ENCODE measurements at regions not wholly inside any gene's neighbourhood (a gene's known extent, or its start where the extent isn't known, plus 50 kb on each side); places are given as distances from the start of the nearest gene placed in this dataset.

GRCh38 chr9:31275419-31275818, 1109.0 kb upstream of the ACO1 start:
- no peak overlapping the region for H3K4me3 ChIP-seq
- H3K36me3 ChIP-seq: no peaks in the 10 kb centered on the region
- no peaks in the 10 kb centered on the region for H3K27me3 ChIP-seq
- no peaks in the 10 kb centered on the region for H3K4me1 ChIP-seq
- no peak overlapping the region for H3K27ac ChIP-seq
- intact Hi-C loops (cut with DNase I): no loop called here
- no peak for TF ChIP-seq CTCF (IDR thresholded peaks at IDR 0.05)
- no peak for ATAC-seq
- H3K9me3 ChIP-seq: no peaks in the 10 kb centered on the region
- no peak for DNase-seq

- no peak for TF ChIP-seq CTCF (IDR thresholded peaks at IDR 0.05)
- Histone ChIP-seq H3K27me3 (no peaks in the 10 kb centered on the region), H3K36me3 (no peaks in the 10 kb centered on the region), H3K4me1 (no peaks in the 10 kb centered on the region), H3K9me3 (peaks cover 0 to 3% of the 10 kb centered on the region in 2 donors), H3K27ac (no peak overlapping the region), H3K4me3 (no peak overlapping the region)
- ATAC-seq (no peak), DNase-seq (no peak)
- intact Hi-C loops (cut with DNase I): no loop called here
Measured at GRCh38 chr9:31290731-31291130, 1093.7 kb upstream of the ACO1 start.

GRCh38 chr9:31302620-31303418, 1081.6 kb upstream of the ACO1 start:
- TF ChIP-seq CTCF (IDR thresholded peaks at IDR 0.05): no peak
- ATAC-seq (no peak), DNase-seq (no peak)
- Histone ChIP-seq H3K27ac (no peak overlapping the region), H3K9me3 (no peaks in the 10 kb centered on the region), H3K27me3 (no peaks in the 10 kb centered on the region), H3K36me3 (no peaks in the 10 kb centered on the region), H3K4me3 (no peak overlapping the region), H3K4me1 (no peaks in the 10 kb centered on the region)
- intact Hi-C loops (cut with DNase I): no loop called here

GRCh38 chr9:31304576-31304975, 1079.9 kb upstream of the ACO1 start:
- DNase-seq (no peak), ATAC-seq (peak; percentile 69)
- no peak overlapping the region for H3K4me3 ChIP-seq
- no peaks in the 10 kb centered on the region for H3K4me1 ChIP-seq
- TF ChIP-seq CTCF (IDR thresholded peaks at IDR 0.05): no peak
- H3K36me3 ChIP-seq: no peaks in the 10 kb centered on the region
- no peak overlapping the region for H3K27ac ChIP-seq
- no peaks in the 10 kb centered on the region for H3K9me3 ChIP-seq
- intact Hi-C loops (cut with DNase I): no loop called here
- H3K27me3 ChIP-seq: no peaks in the 10 kb centered on the region

GRCh38 chr9:31314241-31314640, 1070.2 kb upstream of the ACO1 start:
- no peaks in the 10 kb centered on the region for H3K9me3 ChIP-seq
- H3K27me3 ChIP-seq: no peaks in the 10 kb centered on the region
- DNase-seq (no peak), ATAC-seq (no peak)
- intact Hi-C loops (cut with DNase I): no loop called here
- no peak for TF ChIP-seq CTCF (IDR thresholded peaks at IDR 0.05)
- H3K4me1 ChIP-seq: no peaks in the 10 kb centered on the region
- H3K27ac ChIP-seq: no peak overlapping the region
- H3K36me3 ChIP-seq: no peaks in the 10 kb centered on the region
- H3K4me3 ChIP-seq: no peak overlapping the region
